ENCODE measurements at regions not wholly inside any gene's neighbourhood (a gene's known extent, or its start where the extent isn't known, plus 50 kb on each side); places are given as distances from the start of the nearest gene placed in this dataset.

- TF ChIP-seq CTCF (conservative IDR thresholded peaks at IDR 0.05; ENCODE audit: low read depth in 2 of 2) (no peak), EZH2 (IDR thresholded peaks at IDR 0.05; ENCODE audit: low read depth, unreplicated experiment) (no peak), REST (IDR thresholded peaks at IDR 0.05; ENCODE audit: unreplicated experiment) (no peak), POLR2AphosphoS5 (IDR thresholded peaks at IDR 0.05; ENCODE audit: low read depth) (no peak), EZH2phosphoT487 (IDR thresholded peaks at IDR 0.05; ENCODE audit: unreplicated experiment) (no peak), ETS1 (IDR thresholded peaks at IDR 0.05) (no peak), ZNF114 (CRISPR knock-in tag; IDR thresholded peaks at IDR 0.05) (no peak)
These were observed 611.6 kb upstream of the CADM1 start for GRCh38 chr11:116115801-116116200.
